GM12878 (cell line): ENCODE measurements at regions not wholly inside any gene's neighbourhood (a gene's known extent, or its start where the extent isn't known, plus 50 kb on each side); places are given as distances from the start of the nearest gene placed in this dataset.

Experiments used
- EP300 ChIP-seq, 2 experiments: fragments of 150-350 bp in 1 of 2; IDR thresholded peaks; 2 replicates each; pipeline ENCODE4 v1.6.1; 2011 to 2012; ENCODE audit warnings: low read depth in 2 of 2, low read length in 2 of 2, borderline replicate concordance in 1 of 2, improper control_type of control experiment in 1 of 2, inconsistent platforms in 1 of 2; ENCODE audit not compliant: control insufficient read depth in 1 of 2
- NR2C1 ChIP-seq: fragments of 450-650 bp; IDR thresholded peaks from 2 replicates; pipeline ENCODE4 v1.6.1; 2017; ENCODE audit warnings: antibody characterized with exemption, mild to moderate bottlenecking, moderate library complexity
- POLR2AphosphoS5 ChIP-seq: IDR thresholded peaks from 2 replicates; pipeline ENCODE4 v1.6.1; 2011; ENCODE audit warnings: mild to moderate bottlenecking, low read length, inconsistent platforms

DNA sequence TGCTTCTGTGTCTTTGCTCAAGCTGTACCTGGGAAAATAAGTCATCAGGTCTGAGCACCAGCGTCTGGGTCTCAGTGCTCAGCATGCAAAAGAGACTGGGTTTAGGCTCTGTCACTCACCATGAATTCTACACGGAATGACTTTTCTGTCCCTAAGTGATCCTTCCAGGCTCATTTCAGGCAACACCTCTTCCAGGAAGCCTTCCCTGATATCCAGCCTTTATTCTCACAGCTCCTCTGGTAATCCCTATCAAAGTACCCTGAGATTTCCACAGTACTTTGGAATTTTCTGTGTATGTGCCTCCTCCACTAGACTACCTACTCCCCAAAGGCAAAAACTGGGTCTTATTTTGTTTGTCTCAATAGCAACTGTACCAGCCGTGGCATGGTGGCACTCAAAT is 92.7 kb upstream of the BOD1 start:
- TF ChIP-seq EP300 (IDR thresholded peaks at IDR 0.05; ENCODE audit: borderline replicate concordance in 1 of 2, control insufficient read depth in 1 of 2, low read depth in 2 of 2, low read length in 2 of 2) (no peak), NR2C1 (no peak), POLR2AphosphoS5 (no peak)
